Right atrium auricular region (tissue), 2 donors: ENCODE measurements at regions not wholly inside any gene's neighbourhood (a gene's known extent, or its start where the extent isn't known, plus 50 kb on each side); places are given as distances from the start of the nearest gene placed in this dataset.

Experiments
- DNase-seq: peaks from one replicate; pipeline ENCODE4 v3.0.0-alpha.2; 2019; ENCODE audit warnings: low spot score
- H3K27ac ChIP-seq, 2 donors: fragments of 200-600 bp; sonication (generic); 1 replicate in 1 of 2; 2 replicates in 1 of 2; pipeline ENCODE4 v1.5.1; 2016 to 2019
- H3K27me3 ChIP-seq, 2 donors: fragments of 200-600 bp; sonication (generic); one replicate each; pipeline versions ENCODE4 v1.5.1 to v1.6.0; 2017 to 2019
- H3K36me3 ChIP-seq: fragments of 200-600 bp; sonication (generic); one replicate; pipeline ENCODE4 v1.5.1; 2016
- H3K4me1 ChIP-seq, 2 donors: fragments of 200-600 bp; sonication (generic); one replicate each; pipeline versions ENCODE4 v1.5.1 to v1.6.0; 2017 to 2019
- H3K4me3 ChIP-seq, 2 donors: fragments of 200-600 bp; sonication (generic); 1 replicate in 1 of 2; 2 replicates in 1 of 2; pipeline ENCODE4 v1.5.1; 2017 to 2019; ENCODE audit warnings: mild to moderate bottlenecking in 1 of 2, moderate library complexity in 1 of 2
- H3K9me3 ChIP-seq, 2 donors: fragments of 200-600 bp; sonication (generic); one replicate each; pipeline ENCODE4 v1.5.1; 2019
- CTCF ChIP-seq, 2 donors: fragments of 200-600 bp; sonication (generic); IDR thresholded peaks; one replicate each; pipeline ENCODE4 v1.5.1; 2019; ENCODE audit warnings: antibody characterized with exemption in 2 of 2

DNA sequence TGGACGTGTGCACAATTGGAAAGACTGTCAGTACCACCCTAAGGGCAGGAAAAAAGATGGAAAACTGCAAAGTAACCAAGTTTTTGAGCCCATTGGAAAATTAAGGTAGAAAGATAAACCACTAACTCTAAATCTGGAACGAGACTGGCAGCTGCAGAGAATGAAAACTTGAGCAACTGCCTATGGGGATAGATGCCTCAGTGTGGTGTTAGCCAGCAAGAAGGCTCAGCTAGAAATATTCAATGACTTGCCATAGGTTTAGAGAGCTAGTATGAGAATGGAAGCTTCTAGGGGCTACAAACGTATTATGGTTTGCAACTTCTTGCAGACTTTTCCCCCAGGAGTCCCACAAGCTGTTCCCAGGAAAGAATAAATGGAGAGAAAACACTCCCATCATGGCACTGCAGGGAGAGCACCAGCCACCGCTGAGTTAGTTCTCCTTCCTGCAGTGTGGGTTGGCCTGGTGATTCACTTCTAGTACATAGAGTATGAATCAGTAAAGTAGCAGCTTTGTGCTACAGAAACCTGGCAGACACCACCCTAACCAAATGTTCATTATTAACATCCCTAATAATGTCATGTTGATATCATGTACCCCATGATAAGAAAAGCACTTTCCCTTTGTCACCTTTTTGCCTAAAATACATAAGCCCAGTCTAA, 372.4 kb upstream of the VWC2 start:
- no peak for TF ChIP-seq CTCF (IDR thresholded peaks at IDR 0.05)
- H3K4me3 ChIP-seq, result no peak overlapping the region
- H3K36me3 ChIP-seq, result no peaks in the 10 kb centered on the region
- no peak for DNase-seq
- no peaks in the 10 kb centered on the region for H3K27me3 ChIP-seq
- no peaks in the 10 kb centered on the region for H3K4me1 ChIP-seq
- no peaks in the 10 kb centered on the region for H3K9me3 ChIP-seq
- H3K27ac ChIP-seq, result no peak overlapping the region

- TF ChIP-seq CTCF (IDR thresholded peaks at IDR 0.05), result no peak
- no peaks in the 10 kb centered on the region for H3K36me3 ChIP-seq
- DNase-seq, result no peak
- no peak overlapping the region for H3K27ac ChIP-seq
- no peaks in the 10 kb centered on the region for H3K27me3 ChIP-seq
- no peaks in the 10 kb centered on the region for H3K4me1 ChIP-seq
- no peak overlapping the region for H3K4me3 ChIP-seq
- no peaks in the 10 kb centered on the region for H3K9me3 ChIP-seq
Observed at GRCh38 chr7:49403844-49404243, 369.6 kb upstream of the VWC2 start.

- TF ChIP-seq CTCF (IDR thresholded peaks at IDR 0.05), result no peak
- H3K27me3 ChIP-seq, result no peaks in the 10 kb centered on the region
- H3K9me3 ChIP-seq, result no peaks in the 10 kb centered on the region
- H3K27ac ChIP-seq, result no peak overlapping the region
- no peak for DNase-seq
- H3K36me3 ChIP-seq, result no peaks in the 10 kb centered on the region
- no peaks in the 10 kb centered on the region for H3K4me1 ChIP-seq
- no peak overlapping the region for H3K4me3 ChIP-seq
Observed at GRCh38 chr7:49407205-49407604, 366.2 kb upstream of the VWC2 start.

GRCh38 chr7:49417034-49417433, 356.4 kb upstream of the VWC2 start:
- H3K4me1 ChIP-seq, result no peaks in the 10 kb centered on the region
- no peak overlapping the region for H3K4me3 ChIP-seq
- H3K36me3 ChIP-seq, result no peaks in the 10 kb centered on the region
- no peak overlapping the region for H3K27ac ChIP-seq
- no peaks in the 10 kb centered on the region for H3K27me3 ChIP-seq
- H3K9me3 ChIP-seq, result no peaks in the 10 kb centered on the region
- no peak for DNase-seq
- TF ChIP-seq CTCF (IDR thresholded peaks at IDR 0.05), result no peak

DNA sequence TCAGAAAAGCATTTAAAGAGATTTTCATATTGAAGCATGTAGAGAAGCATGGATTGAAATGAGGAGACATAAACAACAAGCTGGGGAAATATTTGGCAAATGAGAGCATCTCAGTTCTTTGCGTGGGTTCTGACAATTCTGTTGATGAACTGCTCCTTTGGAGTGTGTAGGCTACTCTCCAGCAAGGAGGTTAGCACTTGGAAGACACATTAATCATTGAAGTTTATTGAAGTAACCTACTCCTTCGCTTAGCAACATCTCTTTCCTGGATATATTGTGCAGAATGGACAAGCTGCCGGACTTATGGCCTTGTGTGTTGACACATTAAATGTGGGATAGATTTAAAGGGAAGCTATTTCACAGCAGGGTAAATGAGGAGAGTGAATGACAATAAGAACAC, 354.5 kb upstream of the VWC2 start:
- H3K9me3 ChIP-seq, result no peaks in the 10 kb centered on the region
- H3K27me3 ChIP-seq, result no peaks in the 10 kb centered on the region
- no peak for TF ChIP-seq CTCF (IDR thresholded peaks at IDR 0.05)
- H3K27ac ChIP-seq, result no peak overlapping the region
- no peak overlapping the region for H3K4me3 ChIP-seq
- DNase-seq, result no peak
- no peaks in the 10 kb centered on the region for H3K36me3 ChIP-seq
- H3K4me1 ChIP-seq, result no peaks in the 10 kb centered on the region

GRCh38 chr7:49422564-49422963, 350.9 kb upstream of the VWC2 start:
- no peaks in the 10 kb centered on the region for H3K9me3 ChIP-seq

More at GRCh38 chr7:49422564-49422963, 350.9 kb upstream of the VWC2 start:
- no peak for DNase-seq
- no peaks in the 10 kb centered on the region for H3K27me3 ChIP-seq
- H3K4me1 ChIP-seq, result no peaks in the 10 kb centered on the region
- H3K27ac ChIP-seq, result no peak overlapping the region
- H3K4me3 ChIP-seq, result no peak overlapping the region
- H3K36me3 ChIP-seq, result no peaks in the 10 kb centered on the region
- no peak for TF ChIP-seq CTCF (IDR thresholded peaks at IDR 0.05)
